Fibroblast of gingiva (primary cell): ENCODE measurements at regions not wholly inside any gene's neighbourhood (a gene's known extent, or its start where the extent isn't known, plus 50 kb on each side); places are given as distances from the start of the nearest gene placed in this dataset.

Experiments
- DNase-seq: peaks from one replicate; pipeline ENCODE4 v3.0.0-alpha.2; 2011; ENCODE audit warnings: low read depth

- DNase-seq: no peak
Measured at GRCh38 chr10:128221807-128222206, 95.6 kb upstream of the MKI67 start.

- no peak for DNase-seq
Measured at GRCh38 chr10:128222332-128222849, 96.2 kb upstream of the MKI67 start.

DNA sequence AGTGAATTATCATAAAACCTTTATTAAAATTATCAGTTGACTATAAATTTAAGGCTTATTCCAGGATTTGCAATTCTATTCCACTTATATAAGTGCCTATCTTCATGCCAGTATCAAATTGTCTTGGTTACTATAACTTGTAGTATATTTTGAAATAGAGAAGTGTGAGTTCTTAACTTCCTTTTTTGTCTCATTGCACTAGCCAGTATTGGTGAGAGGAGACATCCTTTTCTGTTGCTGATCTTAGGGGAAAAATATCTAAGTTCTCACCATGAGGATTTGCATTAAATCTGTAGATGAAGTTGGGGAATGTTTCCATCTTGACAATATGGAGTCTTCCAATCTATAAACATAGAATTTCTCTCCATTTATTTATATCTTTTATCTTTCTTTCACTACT is 104.2 kb upstream of the MKI67 start:
- no peak for DNase-seq

- DNase-seq: no peak
Measured at GRCh38 chr10:128233422-128233821, 107.2 kb upstream of the MKI67 start.

GRCh38 chr10:128237710-128238109 is 111.5 kb upstream of the MKI67 start:
- DNase-seq: no peak

DNA sequence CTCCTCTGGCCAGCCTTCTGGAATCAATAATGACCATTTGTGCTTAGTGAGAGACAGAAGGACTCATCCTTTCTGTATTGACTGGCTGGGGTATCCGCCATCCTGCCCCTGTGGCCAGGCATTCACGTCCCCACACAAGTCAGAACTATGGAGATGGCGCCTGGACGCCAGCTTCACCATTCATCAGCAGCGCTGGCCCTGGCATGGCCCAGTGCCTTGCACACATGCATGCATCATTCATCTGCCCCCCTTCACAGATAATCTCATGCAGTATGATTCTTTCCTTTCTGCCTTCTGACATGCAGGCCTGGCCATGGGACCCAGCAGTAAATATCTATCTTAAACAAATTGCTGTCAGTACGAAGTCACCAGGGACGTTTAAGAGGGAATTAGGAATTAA is 114.8 kb upstream of the MKI67 start:
- DNase-seq: no peak

GRCh38 chr10:128242641-128243040 is 116.4 kb upstream of the MKI67 start:
- no peak for DNase-seq

DNA sequence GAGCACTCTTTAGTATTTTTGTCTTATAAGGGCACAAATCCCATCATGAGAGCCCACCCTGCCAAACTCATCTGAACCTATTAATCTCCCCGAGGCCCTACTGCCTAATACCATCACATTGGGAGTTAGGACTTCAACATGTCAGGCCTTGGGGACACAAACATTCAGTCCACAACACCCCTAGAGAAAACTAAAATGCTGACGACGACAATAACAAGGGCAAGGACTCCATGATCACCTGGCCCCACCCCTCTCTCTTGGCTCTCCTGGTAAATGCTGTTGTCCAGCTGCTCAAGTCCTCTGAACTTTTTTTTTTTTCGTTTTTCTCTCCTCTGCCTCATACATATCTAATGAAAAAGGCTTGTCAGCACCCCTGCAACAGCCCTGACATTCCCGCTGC is 118.8 kb upstream of the MKI67 start:
- no peak for DNase-seq

- no peak for DNase-seq
Measured at GRCh38 chr10:128247576-128247975, 121.4 kb upstream of the MKI67 start.

GRCh38 chr10:128254476-128254875 is 128.3 kb upstream of the MKI67 start:
- no peak for DNase-seq

GRCh38 chr10:128257428-128257827 is 131.2 kb upstream of the MKI67 start:
- no peak for DNase-seq

DNA sequence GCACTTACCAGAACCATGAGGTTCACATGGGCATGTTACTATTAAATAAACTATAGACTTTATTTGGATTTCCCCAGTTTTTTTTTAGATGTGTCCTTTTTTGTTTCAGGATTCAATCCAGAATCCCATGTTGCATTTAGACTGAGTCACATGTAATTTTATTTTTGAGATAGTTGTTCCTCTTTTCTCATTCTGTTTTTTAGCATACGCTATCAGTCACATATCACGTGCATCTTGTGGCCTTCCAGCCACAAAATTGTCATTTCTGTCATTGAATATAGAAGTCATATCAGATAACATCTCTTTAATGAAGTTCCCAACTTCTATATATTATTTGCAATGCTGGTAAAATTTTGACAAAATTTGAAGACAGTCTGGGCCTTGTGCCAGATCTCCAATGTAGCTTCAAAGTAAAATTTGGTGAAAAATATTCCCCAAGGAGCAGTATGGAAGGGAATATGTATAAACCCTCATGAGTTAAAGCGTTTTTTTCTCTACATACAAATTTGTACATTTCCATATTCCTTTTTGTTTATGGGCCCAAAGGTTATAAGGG is 132.3 kb upstream of the MKI67 start:
- no peak for DNase-seq

- peak; percentile 36 for DNase-seq
Measured at GRCh38 chr10:128263891-128264688, 137.9 kb upstream of the MKI67 start.

DNA sequence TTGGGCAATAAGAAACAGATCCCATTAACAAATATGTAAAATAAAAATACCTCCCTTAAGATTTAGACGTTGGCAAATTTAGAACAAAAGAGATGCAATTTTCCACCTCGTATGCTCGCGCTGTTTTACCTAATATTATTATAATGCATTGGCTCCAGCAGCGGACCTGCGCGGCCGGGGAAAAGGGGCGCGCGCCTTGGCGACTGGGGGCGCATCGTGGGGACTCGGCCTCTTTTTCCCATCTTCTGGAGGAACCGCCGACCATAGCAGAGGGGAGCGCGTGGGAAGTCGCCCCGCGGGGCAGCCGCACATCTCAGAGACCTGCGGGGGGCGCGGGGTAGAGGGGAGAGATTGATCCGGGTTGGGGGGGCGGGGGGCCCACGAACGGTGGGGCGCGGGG is 139.4 kb upstream of the MKI67 start:
- DNase-seq: no peak

DNA sequence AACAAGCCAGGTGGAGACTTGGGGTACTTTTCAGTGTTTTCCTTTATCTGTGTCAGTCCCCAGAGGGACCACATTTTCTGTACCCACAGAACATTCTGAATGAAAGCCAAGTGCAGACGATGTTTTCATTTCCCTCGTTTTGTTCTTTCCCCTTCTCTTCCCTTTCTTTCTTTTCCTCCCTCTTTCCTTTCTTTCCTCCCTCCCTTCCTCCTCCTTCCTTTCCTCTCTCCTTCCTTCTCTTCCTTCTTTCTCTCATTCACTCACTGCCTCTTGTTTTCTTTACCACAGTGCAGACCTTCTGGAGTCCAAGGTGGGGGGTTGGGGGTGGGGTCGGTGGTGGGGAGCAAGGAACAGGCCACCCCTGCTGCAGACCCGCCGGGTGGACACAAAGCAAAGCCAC is 141.4 kb upstream of the MKI67 start:
- DNase-seq: no peak

DNA sequence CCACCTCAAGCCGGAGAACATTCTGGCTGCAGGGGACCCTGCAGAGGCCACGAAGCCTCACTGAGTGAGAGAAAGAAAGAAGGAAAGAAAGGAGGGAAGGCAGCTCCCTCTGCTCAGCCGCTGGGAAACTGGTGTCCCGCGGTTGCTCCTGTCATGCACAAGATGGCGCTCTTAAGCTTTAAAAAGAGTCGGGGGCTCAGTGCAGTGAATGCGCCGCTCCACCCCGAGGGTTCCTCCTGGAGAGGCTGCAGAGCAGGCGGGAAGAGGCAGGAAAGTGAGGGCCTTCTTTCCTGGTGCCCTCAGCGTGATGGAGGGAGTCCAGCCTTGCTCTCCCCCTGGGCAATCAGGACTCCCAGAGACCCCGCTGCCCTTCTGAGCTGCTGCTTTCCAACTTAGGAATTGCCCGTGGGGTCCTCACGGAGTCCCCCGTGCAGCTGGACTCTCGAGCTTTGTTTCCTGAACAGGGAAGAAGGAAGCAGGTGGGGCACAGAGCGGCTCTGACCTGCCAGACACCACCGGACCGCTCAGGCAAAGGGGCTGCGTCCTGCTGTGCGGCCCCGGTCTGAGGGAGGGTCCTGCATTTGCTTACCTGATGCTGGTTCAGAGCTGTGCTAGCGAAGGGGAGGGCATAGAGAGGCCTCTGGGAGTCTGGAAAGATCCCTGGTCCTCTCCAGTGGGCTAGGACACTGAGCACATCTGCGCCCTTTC is 141.9 kb upstream of the MKI67 start:
- DNase-seq: no peak

GRCh38 chr10:128274938-128275337 is 148.7 kb upstream of the MKI67 start:
- DNase-seq: no peak

- no peak for DNase-seq
Measured at GRCh38 chr10:128275388-128276177, 149.4 kb upstream of the MKI67 start.

DNA sequence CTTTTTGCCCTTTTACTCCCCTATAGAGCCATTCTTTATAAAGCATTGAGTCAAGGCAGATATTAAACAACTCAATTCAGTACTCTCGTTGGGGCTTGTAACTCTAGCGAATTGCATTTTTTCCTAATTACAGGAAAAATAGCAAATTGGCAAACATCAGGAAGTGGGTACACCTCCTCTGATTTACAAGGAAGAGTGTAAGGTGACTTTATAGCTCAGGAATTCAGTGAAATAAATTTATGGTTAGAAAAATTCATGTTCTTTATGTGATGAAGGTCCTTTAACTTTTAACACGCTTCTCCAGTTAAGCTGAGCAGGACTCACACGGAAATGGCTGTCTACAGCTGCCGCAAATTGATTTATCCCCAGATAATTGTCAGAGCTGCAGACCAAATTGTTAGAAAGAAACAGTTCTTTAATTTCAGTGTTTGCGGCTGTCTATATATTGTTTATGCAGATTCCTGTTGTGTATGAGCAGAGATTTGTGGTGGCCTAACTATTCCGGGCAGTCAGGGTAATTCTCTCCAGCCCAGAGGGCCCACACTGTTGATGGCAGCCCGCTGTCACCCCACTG is 151.1 kb upstream of the MKI67 start:
- DNase-seq: no peak

DNA sequence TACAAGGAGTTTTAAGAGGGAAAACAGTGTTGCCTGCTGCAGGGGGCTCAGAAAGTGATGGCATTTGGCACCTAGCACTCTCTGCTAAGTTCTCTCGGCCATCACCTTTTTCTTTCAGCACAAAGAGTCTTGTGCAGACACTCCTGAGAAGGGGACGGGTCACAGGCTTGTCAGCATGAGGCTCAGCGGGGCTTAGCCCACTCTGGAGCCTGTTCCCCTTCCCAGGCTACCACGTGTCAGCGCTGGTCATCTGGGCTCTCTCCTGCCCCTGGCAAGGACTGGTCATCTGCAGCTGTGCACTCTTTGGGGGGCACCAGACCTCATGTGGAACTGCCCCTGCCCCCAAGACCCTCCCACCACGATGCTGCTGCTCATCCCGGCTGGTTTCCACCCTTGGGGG is 152.1 kb upstream of the MKI67 start:
- no peak for DNase-seq

DNA sequence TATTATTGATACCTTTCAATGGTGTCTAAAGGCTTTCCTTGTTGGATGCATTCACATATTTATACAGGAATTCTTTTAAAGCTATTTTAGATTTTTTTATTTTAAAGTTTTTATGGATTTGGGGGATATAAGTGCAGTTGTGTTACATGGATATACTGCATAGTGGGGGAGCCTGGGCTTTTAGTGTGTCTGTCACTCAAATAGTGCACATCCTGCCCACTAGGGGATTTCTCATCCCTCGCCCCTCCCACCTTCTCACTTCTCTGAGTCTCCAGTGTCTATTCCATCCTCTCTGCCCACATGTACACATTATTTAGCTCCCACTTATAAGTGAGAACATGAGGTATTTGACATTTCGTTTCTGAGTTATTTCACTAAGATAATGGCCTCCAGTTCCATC is 154.0 kb upstream of the MKI67 start:
- no peak for DNase-seq

GRCh38 chr10:128281343-128281742 is 155.1 kb upstream of the MKI67 start:
- DNase-seq: no peak
